ENCODE measurements at regions not wholly inside any gene's neighbourhood (a gene's known extent, or its start where the extent isn't known, plus 50 kb on each side); places are given as distances from the start of the nearest gene placed in this dataset.

- Histone ChIP-seq H3K9ac (ENCODE audit: control insufficient read depth, insufficient read depth, low read length) (no peak overlapping the region), H3K4me2 (ENCODE audit: control insufficient read depth, insufficient read depth) (no peak overlapping the region), H3K4me1 (ENCODE audit: control insufficient read depth, insufficient read depth, low read length) (no peaks in the 10 kb centered on the region), H3K79me2 (ENCODE audit: control insufficient read depth, insufficient read depth, low read length) (no peaks in the 10 kb centered on the region), H3K27ac (ENCODE audit: control insufficient read depth, insufficient read depth) (no peak overlapping the region), H2AFZ (ENCODE audit: control insufficient read depth, low read depth, low read length) (no peak overlapping the region), H3K4me3 (no peak overlapping the region), H3K27me3 (replicated peaks in 1 of 2; ENCODE audit: control insufficient read depth in 2 of 2, insufficient read depth in 2 of 2, low read length in 1 of 2) (no peaks in the 10 kb centered on the region), H4K20me1 (ENCODE audit: control insufficient read depth, insufficient read depth) (no peaks in the 10 kb centered on the region), H3K9me3 (replicated peaks; ENCODE audit: control insufficient read depth, insufficient read depth, low read length) (no peaks in the 10 kb centered on the region), H3K36me3 (ENCODE audit: control insufficient read depth in 2 of 2, insufficient read depth in 2 of 2, low read length in 1 of 2) (no peaks in the 10 kb centered on the region)
- ChIA-PET RAD21 (ENCODE audit: unreplicated experiment) (no interaction called here), CTCF (no interaction called here), SMC1A (ENCODE audit: uncharacterized antibody, unreplicated experiment) (no interaction called here), POLR2A (no interaction called here)
- in situ Hi-C loops (cut with MboI) = no loop called here
- ATAC-seq (no peak), DNase-seq (ENCODE audit: low read depth, low spot score) (no peak), FAIRE-seq (no peak)
- intact Hi-C loops (cut with micrococcal nuclease; ENCODE audit: unreplicated experiment) = no loop called here
- no TSS peak for BruUV-seq (replicated peaks)
- WGBS (ENCODE audit: insufficient coverage, insufficient replicate concordance, low lambda C conversion rate, missing lambda C conversion rate) = 49% methylated on average over 2 of the region's 2 CpGs
- TF ChIP-seq TCF3 (IDR thresholded peaks at IDR 0.05; ENCODE audit: borderline replicate concordance, insufficient read depth, low read depth, low read length) (no peak), SPI1 (IDR thresholded peaks at IDR 0.05; ENCODE audit: borderline replicate concordance, insufficient read depth, low read depth, low read length) (no peak), BCL11A (IDR thresholded peaks at IDR 0.05; ENCODE audit: low read depth, low read length) (no peak), SIX5 (IDR thresholded peaks at IDR 0.05; ENCODE audit: low read depth, low read length, severe bottlenecking) (no peak), NR2C1 (IDR thresholded peaks at IDR 0.05) (no peak), ZSCAN29 (IDR thresholded peaks at IDR 0.05) (no peak), IKZF1 (conservative IDR thresholded peaks at IDR 0.05) (no peak), GATAD2B (conservative IDR thresholded peaks at IDR 0.05; ENCODE audit: low read depth) (no peak), NFYA (IDR thresholded peaks at IDR 0.05; ENCODE audit: borderline replicate concordance, low read depth, low read length) (no peak), EGR1 (IDR thresholded peaks at IDR 0.05; ENCODE audit: borderline replicate concordance in 1 of 2, low read depth in 2 of 2, low read length in 2 of 2) (no peak), POLR2A (IDR thresholded peaks at IDR 0.05; ENCODE audit: low read depth, low read length) (no peak), USF1 (IDR thresholded peaks at IDR 0.05; ENCODE audit: borderline replicate concordance, extremely low read length, insufficient read depth, low read depth, low read length) (no peak)
These were observed 91.2 kb upstream of the MYOCD start for GRCh38 chr17:12574525-12574924.

Measured in GM12878 (cell line).